Stimulated activated CD4-positive, alpha-beta T cell treated with anti-CD3 and anti-CD28 coated beads, Interleukin-15, amount 100 ng/mL, for 1 hour (primary cell): ENCODE measurements at regions not wholly inside any gene's neighbourhood (a gene's known extent, or its start where the extent isn't known, plus 50 kb on each side); places are given as distances from the start of the nearest gene placed in this dataset.

ENCODE experiments used
- DNase-seq, 2 donors: peaks; one replicate each; pipeline ENCODE4 v3.0.0-alpha.2; 2020; ENCODE audit warnings: low read depth in 1 of 2, low spot score in 1 of 2

GRCh38 chr15:69653306-69653705 is 200.7 kb downstream of the RPLP1 start:
- DNase-seq = no peak

GRCh38 chr15:69653846-69654245 is 201.2 kb downstream of the RPLP1 start:
- no peak for DNase-seq

GRCh38 chr15:69656271-69657030 is 203.8 kb downstream of the RPLP1 start:
- DNase-seq = no peak

- DNase-seq = no peak
These were observed 205.0 kb downstream of the RPLP1 start for GRCh38 chr15:69657626-69658025.

GRCh38 chr15:69658411-69658945 is 205.9 kb downstream of the RPLP1 start:
- no peak for DNase-seq

- no peak for DNase-seq
These were observed 206.9 kb downstream of the RPLP1 start for GRCh38 chr15:69659454-69660050.

GRCh38 chr15:69660114-69660513 is 207.5 kb downstream of the RPLP1 start:
- no peak for DNase-seq

GRCh38 chr15:69660658-69661405 is 208.2 kb downstream of the RPLP1 start:
- DNase-seq = no peak

GRCh38 chr15:69661446-69661845 is 208.8 kb downstream of the RPLP1 start:
- no peak for DNase-seq

- DNase-seq = no peak
These were observed 209.4 kb downstream of the RPLP1 start for GRCh38 chr15:69661871-69662644.

GRCh38 chr15:69662645-69663000 is 210.0 kb downstream of the RPLP1 start:
- DNase-seq = no peak

GRCh38 chr15:69663441-69663840 is 210.8 kb downstream of the RPLP1 start:
- no peak for DNase-seq

GRCh38 chr15:69663982-69664381 is 211.4 kb downstream of the RPLP1 start:
- no peak for DNase-seq

GRCh38 chr15:69664572-69665571 is 212.3 kb downstream of the RPLP1 start:
- DNase-seq = no peak

GRCh38 chr15:69665641-69666111 is 213.1 kb downstream of the RPLP1 start:
- DNase-seq = no peak

GRCh38 chr15:69666441-69666882 is 213.8 kb downstream of the RPLP1 start:
- no peak for DNase-seq

GRCh38 chr15:69666921-69667811 is 214.5 kb downstream of the RPLP1 start:
- DNase-seq = no peak

- no peak for DNase-seq
These were observed 215.6 kb downstream of the RPLP1 start for GRCh38 chr15:69668039-69668705.
